HUDEP-2 (cell line): ENCODE measurements at regions not wholly inside any gene's neighbourhood (a gene's known extent, or its start where the extent isn't known, plus 50 kb on each side); places are given as distances from the start of the nearest gene placed in this dataset.

Experiments used
- DNase-seq, 76 experiments: peaks; one replicate each; lab custom pipeline; 2025; ENCODE audit not compliant: unreplicated experiment in 76 of 76; lab: John Stamatoyannopoulos, UW

DNA sequence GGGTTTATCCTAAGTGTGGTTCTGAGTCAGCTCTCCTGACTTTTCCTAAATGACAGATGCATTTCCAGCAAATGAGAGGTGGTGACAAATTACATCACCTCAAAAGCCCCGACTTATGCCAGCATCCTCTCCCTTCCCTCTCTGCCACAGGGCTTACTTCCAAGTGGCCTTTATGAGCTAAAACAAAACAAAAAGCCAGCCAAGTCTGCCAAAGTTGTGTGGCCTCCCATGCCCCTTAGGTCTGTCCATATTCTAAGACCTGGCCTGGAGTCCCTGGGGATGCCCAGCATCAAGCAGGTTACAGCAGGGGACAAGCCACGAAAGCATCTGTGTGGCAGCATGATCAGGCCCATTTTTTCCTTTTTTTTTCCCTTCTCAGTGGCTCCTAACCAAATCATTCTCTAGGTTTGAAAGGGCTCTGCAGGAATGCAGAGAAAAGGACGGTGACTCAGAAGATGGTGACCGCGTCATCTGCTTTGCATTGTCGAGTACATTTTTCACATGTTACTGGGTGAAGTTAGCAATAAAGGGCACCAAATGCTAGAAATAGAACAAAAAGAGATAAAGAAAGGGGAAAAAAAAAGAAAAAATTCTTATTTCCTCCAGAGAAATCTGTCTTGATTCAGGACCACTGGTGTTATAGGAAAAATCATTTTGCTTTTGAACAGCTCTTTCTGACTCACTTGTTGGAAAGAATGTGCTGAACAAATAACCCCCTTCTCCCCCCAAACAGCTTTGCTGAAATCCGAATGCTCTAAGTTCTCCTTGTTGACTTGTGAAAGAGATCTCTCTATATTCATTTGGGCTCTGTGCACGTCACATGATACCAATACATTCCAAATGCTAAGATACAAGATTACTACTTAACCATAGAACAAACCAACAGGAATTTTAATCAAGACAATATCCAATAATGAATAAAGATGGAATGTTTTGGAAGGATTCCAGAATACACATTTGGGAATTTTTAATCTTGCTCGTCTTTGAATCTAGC lies 178.7 kb downstream of the EN1 start:
- DNase-seq, result no peak

DNA sequence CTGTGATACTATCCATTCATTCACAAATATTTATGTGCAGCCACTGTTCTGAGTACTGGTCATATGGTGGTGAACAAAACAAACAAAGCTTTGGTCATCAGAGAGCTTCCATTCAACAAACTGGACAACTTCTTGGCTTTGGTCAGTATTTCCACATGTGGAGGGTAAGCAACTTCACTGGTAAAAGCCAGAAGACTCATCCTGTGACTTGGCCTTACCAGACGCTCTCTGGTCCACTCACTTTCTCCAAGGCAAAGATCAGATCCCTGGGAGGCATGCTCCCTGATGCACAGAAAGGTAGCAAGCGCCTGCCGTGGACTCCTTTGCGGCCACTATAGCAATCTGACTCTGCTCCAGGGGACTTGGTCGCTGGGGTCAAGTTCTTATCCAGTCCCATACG lies 179.5 kb downstream of the EN1 start:
- DNase-seq, result no peak

DNA sequence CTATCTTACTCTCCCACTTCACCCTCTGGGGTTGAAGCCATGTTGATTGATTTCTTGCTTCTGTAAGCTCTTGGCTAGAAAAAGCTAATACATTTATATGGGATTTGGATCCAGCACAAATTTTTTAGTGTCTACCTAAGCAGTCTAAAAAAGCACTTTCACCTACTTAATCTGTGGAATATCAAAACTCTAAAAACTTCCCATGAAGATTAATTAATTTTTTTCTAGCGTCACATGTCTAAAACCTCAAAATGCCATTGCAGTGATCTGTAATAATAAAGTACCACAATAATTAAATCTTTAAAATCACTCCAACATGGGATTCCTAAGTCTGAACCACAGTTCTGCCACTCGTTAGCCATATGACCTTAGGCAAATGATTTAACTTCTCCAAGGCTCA lies 180.1 kb downstream of the EN1 start:
- DNase-seq, result no peak

DNA sequence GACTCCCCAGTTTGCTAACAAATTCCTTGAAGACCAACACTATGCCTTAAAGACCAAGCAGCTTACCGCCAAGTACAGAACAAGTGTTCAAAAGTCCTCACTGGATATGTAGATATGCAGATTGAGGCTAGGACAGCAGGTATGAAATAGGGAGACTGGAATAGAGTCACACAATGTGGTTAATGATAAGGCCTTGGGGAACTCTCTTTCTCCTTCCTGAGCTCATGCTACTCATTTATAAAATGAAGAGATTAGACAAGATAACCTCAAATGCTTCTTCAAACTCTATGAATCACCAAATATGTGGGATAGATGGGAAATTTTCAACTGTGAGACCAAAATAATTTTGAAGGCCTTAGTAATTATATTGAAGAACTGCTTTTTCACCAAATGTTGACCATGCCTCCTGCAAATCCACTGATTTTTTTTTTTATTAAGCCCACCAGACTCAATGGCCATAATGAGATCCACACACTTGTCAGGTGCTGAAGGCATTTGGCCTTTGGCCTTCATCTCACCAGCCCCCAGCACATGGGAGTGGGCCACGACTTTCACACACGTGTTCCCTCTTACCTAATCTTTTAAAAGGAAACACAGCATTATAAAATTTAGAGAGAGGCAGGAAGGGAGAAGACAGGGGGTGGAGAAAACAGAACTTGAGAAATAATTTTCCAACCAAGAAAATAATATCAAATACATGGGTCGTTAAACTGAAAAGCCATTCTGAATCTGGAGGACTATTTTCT lies 181.5 kb downstream of the EN1 start:
- DNase-seq, result peak in 2 of 76 experiments; percentile 4 to 22

DNA sequence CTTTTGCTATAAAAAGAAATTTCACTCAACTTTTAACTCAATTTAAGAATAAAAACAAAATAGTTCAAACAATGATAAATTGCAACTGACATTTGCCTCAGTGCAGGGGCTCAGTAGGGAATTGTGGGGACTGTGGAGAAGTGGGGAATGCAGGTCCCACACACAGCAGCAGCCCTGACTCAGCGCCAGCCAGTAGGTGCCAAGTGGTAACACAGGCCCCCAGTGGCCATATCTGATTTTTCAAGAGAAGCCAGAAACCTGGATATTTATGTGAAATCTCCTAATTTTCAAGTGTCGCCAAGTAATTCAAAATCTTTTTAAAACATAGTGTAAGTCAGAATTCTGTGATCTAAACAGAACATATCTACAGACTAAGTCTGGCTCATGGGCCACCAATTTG lies 186.3 kb downstream of the EN1 start:
- peak in 1 of 76 experiments; percentile 9 for DNase-seq

DNA sequence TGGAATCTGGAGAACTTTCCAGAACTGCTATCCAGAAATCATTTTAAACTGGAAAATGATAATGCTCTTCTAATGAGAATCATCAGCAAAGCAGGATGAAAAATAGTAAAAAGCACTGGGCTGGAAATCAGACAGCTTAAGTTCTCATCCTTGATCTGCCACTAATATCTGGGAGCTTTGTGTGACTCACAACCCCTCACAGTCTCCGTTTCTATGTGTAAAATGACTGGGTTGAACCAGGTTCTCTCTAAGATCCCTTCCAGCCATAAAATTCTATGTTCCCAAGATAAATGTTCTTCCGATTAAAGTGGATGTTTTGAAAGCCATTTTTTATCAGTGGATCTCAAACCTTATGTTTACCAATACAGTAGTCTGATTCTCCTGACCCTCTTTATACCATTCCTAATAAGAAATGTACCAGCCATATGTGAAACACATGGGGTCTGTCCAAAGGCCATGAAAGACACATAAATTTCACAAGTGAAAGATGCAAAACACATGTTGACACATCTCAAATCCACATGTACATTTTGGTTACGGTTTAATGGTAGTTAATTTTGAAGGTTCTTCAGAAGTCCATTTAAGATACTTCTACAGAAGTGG lies 188.8 kb downstream of the EN1 start:
- DNase-seq, result no peak

DNA sequence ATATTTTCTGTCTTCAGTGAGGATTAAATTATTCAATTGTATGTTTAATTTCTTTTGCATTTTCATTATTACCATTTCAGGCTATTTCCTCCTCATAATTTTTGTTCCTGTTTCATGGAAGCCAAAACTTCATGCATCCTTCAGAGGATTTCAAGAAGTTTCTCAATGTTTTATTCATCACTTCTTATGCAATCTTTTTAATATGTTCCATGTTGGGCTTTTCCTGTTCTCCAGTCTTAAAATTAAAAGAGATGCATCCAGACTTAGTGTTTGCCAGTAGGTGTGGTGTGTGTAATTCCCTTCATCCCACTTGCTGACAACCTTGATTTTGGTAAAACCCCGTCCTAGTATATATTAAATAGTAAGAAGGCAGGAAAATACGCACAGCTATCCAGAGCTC lies 190.0 kb downstream of the EN1 start:
- DNase-seq, result no peak

DNA sequence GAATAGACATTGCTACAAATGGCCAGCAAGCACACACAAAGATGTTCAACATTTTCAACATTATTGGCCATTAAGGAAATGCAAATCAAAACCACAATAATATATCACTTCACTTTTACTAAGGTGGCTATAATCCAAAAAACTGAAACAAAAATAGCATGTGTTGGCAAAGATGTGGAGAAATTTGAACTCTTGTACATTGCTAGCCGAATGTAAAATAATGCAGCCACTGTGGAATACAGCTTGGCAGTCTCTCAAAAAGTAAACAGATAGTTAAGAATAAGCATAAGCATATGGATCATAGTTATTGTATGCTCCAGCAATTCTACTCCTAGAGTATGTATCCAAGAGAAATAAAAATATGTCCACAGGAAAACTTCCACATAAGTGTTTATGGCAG lies 192.5 kb downstream of the EN1 start:
- DNase-seq, result no peak

DNA sequence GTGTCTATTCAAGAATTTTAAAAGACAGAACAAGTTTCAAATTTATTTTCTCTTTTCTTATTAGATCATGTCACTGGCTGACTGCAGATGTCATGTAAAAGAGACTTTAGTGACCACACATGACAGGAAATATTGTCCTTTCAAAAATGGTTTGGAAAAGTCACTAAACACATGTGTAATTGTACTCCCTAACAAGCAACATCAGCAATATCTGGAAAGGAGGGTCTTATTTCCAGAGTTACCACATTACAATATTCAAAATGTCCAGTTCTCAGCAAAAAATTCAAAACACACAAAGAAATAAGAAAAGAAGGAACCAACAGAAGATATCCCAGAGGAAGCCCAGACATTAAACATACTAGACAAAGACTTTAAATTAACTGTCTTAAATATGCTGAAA lies 197.1 kb downstream of the EN1 start:
- no peak for DNase-seq

DNA sequence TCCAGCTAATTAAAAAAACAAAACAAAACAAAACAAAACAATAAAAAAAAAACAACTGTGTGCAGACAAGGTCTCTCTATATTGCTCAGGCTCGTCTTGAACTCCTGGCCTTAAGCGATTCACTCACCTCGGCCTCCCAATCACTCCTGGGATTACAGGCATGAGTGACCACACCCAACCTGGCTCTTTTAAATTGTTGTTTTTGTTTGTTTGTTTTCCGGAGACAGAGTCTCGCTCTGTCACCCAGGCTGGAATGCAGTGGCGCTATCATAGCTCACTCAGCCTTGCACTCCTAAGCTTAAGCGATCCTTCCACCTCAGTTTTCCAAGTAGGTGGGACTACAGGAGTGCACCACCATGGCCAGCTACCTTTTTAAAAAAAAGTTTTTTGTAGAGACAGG lies 201.6 kb downstream of the EN1 start:
- no peak for DNase-seq

DNA sequence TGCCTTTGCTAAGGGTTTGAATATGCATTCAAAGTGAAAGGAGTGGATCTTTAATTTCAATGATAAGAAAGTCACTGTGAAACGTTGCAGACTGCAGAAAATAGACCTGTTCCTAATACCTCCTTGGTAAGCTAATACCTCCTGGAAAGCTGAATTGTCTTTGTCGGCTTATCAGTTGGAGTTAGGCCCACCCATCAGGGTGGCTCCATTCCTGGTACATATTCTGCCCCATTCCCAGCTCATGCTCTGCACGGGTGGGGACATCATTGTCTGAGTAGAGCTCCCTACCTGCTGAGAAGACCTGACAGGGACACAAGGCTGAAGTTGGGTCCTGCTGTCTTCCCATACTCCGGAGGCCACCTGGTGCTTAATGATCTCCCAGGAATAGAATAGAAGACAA lies 203.3 kb downstream of the EN1 start:
- DNase-seq, result no peak

DNA sequence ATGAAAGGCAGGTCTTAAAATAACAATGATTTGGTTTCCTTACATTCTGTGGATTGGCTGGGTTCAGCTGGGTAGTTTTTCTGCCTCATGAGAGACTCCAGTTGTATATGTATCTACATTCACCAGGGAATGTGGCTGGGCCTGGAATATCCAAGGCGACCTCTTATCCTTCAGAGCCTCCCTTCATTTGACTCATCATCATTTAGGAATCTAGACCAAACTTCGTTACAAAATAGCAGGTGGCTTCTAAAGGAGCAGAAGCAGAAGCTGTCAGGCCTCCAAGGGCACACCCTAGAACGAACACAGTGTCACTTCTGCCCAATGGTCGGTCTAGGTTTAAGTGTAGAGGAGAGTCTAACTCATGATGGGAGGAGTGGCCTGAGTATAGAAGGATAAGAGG lies 204.2 kb downstream of the EN1 start:
- no peak for DNase-seq

DNA sequence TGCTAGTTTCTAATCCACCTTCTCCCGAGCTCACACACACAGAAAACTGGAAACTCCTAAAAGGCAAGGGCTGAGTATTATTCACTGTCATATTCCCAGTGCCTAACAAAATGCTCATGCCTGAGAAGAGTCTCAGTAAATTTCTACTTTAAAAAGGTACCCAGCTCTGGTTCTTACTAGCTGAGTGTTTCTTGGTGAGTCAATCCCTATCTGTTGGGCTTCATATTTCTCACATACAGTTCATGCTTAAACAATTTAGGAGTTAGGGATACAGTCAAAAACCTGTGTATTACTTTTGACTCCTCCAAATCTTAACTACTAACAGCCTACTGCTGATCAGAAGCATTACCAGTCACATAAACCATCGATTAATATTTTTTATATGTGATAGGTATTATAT lies 204.9 kb downstream of the EN1 start:
- no peak for DNase-seq

DNA sequence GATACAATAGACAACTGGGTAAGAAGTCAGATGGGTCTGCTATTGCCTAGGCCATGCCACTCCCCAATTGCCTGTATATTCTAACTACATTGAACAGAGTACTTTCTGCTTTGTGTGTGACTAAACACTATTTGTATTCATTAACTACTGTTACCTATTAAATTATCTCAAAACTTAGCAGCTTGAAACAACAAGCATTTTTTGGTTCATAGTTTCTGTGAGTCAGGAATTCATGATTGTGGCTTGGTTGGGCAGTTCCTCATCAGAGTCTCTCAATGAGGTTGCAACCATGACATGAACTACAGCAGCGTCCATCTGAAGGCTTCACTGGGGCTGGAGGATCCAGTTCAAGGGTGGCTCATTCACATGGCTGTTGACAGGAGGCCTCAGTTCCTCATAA lies 205.7 kb downstream of the EN1 start:
- DNase-seq, result no peak

DNA sequence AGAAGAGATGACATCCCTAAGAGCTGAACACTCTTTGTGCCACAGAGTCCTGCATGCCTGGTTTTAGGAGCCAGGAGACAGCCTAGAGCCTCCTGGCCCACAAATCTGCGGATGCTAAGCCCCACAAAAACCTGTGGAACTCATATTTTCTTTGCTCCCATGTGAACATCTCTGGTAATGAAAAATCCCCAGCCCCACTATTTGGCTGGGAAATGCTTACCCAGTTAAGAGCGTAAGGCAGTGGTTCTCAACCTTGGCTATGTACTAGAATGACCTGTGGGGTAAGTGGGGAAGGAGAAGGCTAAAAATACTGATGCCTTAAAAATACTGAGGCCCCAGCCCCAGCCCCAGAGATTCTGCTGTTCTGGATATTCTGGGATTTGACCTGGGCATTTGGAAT lies 208.1 kb downstream of the EN1 start:
- no peak for DNase-seq

DNA sequence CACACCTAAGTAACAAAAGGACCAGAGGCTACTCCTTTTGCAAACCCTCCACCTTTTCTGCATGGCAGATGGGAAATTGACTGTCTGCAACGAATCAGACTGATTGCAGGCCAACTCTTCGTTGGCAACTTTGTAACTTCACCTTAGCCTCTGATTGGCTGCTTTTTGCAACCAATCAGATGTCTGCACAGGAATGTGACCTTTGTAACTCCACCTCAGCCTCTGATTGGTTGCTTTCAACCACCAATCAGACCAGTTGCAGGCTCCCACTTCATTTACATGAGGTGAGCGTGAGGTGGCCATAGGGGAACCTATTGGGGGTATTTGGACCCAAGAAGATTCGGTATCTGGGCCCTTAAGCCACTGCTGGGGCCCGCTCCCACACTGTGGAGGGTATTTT lies 209.0 kb downstream of the EN1 start:
- no peak for DNase-seq

DNA sequence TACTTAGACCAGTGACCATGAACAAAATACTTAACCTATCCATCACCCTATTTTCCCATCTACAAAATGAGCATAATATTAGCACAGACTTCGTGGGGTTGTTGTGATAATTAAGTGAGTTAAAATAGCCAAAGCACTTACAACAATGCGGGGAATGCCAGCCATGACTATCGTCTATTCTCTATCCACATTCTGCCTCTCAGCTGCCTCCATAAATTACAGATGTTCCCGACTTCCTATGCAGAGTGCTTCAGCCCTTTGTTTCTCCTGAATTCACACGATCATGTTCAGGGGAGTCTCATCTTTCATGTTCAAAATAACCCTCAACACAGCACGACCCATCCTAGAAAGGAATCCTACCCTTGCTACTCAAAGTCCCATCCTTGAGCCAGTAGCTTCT lies 211.6 kb downstream of the EN1 start:
- no peak for DNase-seq

DNA sequence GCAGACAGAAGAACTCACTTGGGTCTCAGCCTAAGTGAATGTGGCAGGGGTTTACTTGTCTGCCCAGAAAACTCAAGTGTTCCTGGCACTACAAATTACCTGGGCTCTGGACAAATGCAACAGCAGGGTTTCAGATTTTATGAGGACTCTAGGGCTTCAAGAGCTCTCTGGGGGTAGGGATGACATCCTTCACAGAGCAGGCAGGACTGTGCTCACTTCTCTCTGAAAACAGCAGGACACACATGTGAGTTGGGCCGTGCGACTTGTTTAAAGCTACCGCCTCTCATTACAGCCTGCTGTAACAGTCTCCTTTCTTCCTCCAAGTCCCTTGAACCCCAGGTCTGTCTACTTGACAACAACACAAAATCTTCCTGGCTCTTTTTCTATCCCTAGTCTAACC lies 212.6 kb downstream of the EN1 start:
- no peak for DNase-seq

DNA sequence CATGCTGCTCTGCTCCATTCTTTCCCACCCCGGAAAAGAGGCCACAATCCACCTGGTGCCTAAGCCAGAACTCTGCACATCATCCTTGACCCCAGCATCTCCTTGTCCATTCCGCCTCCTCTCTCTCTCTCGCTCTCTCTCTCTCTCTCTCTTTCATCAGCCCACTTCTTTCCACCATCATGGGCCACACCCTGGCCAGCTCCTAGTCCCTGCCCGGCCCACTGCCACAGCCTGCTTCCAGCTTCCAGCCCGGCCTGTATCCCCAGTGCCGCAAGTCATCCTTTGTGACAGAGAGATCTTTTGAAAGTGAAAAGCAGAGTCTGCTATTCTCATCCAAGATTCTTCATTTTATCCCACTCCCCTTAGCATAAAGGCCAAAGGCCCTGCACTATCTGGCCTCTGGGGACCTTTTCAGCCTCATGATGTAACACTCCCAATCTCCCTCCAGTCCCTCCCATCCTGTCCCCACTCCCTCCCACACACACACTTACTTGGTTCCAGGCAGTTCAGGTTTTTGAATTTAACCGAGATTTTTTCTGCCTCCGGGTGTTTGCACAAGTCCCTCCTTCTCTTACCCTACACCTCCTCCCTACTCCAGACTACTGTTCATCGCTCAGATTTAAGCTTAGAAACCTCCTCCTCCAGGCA lies 214.0 kb downstream of the EN1 start:
- DNase-seq, result no peak

DNA sequence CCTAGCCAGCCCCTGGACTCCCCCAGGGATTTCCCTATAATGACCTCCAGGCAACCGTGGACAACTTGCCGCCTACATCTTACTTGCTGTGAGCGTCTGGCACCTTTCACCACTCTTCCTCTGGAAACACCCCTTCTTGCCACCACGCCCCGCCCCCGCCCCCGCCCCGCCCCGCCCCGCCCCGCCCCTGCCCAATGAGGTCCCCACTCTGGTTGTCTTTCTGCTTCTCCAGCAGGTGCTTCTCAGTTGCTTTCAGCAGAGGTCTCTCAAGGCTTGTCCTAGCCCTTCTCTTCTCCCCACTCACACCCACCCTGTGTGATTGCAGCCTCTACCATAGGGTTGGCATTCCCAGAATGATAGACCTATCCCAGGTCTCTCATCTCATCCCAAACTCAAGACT lies 214.5 kb downstream of the EN1 start:
- DNase-seq, result no peak

DNA sequence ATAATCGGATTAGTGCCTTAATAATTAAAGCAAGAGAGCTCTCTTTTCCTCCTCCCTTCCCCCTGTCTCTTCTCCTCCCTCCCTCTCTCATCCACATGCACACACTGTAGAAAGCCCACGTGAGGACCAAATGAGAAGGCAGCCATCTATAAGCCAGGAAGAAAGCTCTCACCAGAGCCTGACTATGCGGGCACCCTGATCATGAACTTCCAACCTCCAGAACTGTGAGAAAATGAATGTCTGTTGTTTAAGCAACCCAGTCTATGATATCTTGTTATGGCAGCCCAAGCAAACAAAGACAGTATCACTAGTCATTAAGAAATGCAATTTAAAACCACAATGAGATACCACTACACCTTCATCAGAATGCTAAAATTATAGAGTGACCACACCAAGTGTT lies 220.3 kb downstream of the EN1 start:
- DNase-seq, result no peak
